Stimulated activated CD8-positive, alpha-beta memory T cell treated with anti-CD3 and anti-CD28 coated beads, Interleukin-4, amount 100 ng/mL, for 24 hours (primary cell): ENCODE measurements at regions not wholly inside any gene's neighbourhood (a gene's known extent, or its start where the extent isn't known, plus 50 kb on each side); places are given as distances from the start of the nearest gene placed in this dataset.

Experiments used
- DNase-seq: peaks from one replicate; pipeline ENCODE4 v3.0.0-alpha.2; 2020; ENCODE audit warnings: low read depth

DNA sequence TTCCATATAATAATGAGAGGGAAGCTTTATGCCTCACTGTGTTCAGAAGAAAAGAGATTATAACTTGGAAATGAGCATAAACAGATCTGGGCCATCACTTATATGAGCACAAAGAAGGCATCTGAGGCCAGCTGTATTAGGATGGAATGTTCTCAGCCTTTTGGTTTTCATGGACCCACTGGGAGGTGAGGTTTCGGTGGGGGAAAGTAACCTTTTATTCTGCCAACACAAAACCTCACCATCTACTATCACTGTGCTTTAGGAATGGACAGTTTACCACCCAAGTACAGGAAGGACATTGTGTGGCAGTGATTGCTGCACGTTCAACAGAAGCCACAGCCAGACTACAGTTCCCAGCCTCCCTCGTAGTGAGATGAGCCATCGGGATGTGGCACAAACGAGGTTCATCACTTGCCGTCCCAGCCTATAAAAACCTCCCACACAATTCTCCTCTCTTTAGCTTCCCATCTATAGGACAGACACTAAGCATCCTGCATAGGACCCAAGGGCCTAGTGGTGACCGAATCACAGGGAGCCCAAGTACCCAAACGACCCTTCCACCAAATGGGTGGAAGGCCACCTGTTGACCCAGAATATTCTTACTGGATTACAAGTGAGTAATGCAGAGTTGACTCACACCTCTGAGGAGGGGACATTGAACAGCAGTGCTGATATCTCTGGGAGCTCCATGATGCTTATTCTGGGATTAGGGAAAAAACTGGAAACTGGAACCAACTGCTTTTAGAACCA is 121.5 kb upstream of the RAG2 start:
- no peak for DNase-seq

DNA sequence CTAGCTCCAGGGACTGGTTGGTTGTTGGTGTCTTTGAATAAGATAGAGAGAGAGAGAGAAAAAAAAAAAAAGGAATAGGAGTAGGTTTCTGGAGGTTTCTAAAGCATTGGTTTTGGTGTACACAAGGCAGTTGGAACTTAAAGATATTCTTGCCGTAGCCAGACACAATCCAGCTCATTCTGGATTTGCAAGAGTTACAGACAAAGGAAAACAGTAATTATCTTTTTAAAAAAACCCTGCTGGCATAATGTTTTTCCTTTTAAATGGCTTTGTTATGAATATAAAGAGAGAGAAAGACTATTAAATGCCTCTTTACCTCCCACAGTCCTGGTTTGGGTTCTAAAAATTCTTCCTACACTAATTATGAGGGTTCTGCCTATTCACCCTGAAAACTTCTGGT is 120.4 kb upstream of the RAG2 start:
- no peak for DNase-seq

DNA sequence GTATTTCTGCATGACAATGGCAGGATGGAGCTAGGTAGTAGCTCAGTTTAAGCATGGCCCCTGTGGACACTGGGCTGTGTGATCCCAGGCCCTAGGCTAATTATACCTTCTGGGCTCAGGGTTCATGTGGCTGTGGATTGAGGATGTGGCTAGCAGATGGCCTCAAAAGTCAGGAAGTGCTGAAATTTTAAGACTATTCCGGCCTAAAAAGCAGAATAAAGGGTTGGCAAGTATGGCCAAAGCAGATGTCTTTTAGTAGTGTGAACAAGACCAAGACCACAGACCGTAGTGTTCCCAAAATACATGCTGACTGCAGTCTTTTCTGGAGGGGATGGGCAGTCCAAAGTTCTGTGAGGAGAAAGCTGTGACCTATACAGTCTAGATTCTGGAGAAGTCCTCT is 115.7 kb upstream of the RAG2 start:
- no peak for DNase-seq

DNA sequence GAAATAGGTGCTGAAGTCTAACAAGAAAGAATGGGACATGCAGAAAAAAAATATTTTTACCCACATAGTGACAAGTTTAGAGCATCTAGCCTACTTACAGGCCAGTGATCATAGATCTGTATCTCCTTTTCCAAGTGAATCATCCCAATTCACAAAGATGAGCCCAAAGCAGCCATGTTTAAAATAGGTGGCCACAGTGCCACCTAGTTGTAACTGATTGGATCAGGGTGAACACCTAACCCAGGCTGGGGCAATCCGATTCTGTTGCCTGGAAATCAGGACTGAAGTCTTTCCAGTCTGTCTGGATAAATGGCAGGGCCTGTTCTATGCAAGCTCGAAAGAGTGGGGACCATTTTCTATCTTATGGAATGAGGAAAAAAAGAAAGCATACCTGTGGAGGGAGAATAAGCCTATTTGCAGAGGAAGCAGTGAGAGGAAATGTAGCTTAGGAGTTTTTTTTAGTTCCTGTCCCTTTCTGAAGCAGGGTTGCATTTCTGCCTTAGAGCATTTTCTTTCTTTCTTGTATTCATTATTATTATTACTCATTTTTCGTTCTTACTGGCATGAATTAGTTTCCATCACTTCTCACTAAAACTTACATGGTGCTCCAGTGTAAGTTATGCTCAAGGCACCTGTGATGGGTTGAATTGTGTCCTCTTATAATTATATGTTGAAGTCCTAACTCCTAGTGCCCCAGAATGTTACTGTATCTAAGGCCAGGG is 113.2 kb upstream of the RAG2 start:
- DNase-seq: no peak
